ENCODE measurements at regions not wholly inside any gene's neighbourhood (a gene's known extent, or its start where the extent isn't known, plus 50 kb on each side); places are given as distances from the start of the nearest gene placed in this dataset.

GRCh38 chr10:37572206-37572605 lies 285.2 kb downstream of the ZNF248 start:
- ATAC-seq (no peak), DNase-seq (no peak)
- no peak overlapping the region for H3K27ac Mint-ChIP-seq
- H3K4me3 Mint-ChIP-seq, result no peak overlapping the region
- H3K9me3 Mint-ChIP-seq, result peaks cover 13% of the 10 kb centered on the region
- no peak for TF ChIP-seq CTCF (IDR thresholded peaks at IDR 0.05)
- no peaks in the 10 kb centered on the region for H3K27me3 Mint-ChIP-seq
- intact Hi-C loops (cut with micrococcal nuclease), result no loop called here
- no peaks in the 10 kb centered on the region for H3K4me1 Mint-ChIP-seq (ENCODE audit: low read depth)
- ChIA-PET POLR2A (no interaction called here), CTCF (no interaction called here)
- no peaks in the 10 kb centered on the region for H3K36me3 Mint-ChIP-seq (ENCODE audit: low read depth)

- H3K4me3 Mint-ChIP-seq, result no peak overlapping the region
- no peak for DNase-seq
- ATAC-seq, result no peak
- H3K27me3 Mint-ChIP-seq, result no peaks in the 10 kb centered on the region
- no peaks in the 10 kb centered on the region for H3K9me3 Mint-ChIP-seq
- no peaks in the 10 kb centered on the region for H3K36me3 Mint-ChIP-seq (ENCODE audit: low read depth)
- H3K27ac Mint-ChIP-seq, result no peak overlapping the region
- no peak for TF ChIP-seq CTCF (IDR thresholded peaks at IDR 0.05)
- intact Hi-C loops (cut with micrococcal nuclease), result no loop called here
- H3K4me1 Mint-ChIP-seq (ENCODE audit: low read depth), result no peaks in the 10 kb centered on the region
- CTCF ChIA-PET, result no interaction called here
- POLR2A ChIA-PET, result no interaction called here
These were observed 291.1 kb downstream of the ZNF248 start for GRCh38 chr10:37566332-37566731.

GRCh38 chr10:37563715-37564108 lies 293.7 kb downstream of the ZNF248 start:
- Mint-ChIP-seq H3K4me1 (ENCODE audit: low read depth) (no peaks in the 10 kb centered on the region), H3K36me3 (ENCODE audit: low read depth) (no peaks in the 10 kb centered on the region), H3K9me3 (peaks cover 5% of the 10 kb centered on the region), H3K4me3 (no peak overlapping the region), H3K27me3 (no peaks in the 10 kb centered on the region), H3K27ac (no peak overlapping the region)
- POLR2A ChIA-PET, result no interaction called here
- ATAC-seq (no peak), DNase-seq (no peak)
- CTCF ChIA-PET, result no interaction called here
- TF ChIP-seq CTCF (IDR thresholded peaks at IDR 0.05), result no peak
- intact Hi-C loops (cut with micrococcal nuclease), result no loop called here

- ChIA-PET POLR2A (no interaction called here), CTCF (no interaction called here)
- Mint-ChIP-seq H3K9me3 (peaks cover 5% of the 10 kb centered on the region), H3K27ac (no peak overlapping the region), H3K4me3 (no peak overlapping the region), H3K27me3 (no peaks in the 10 kb centered on the region), H3K4me1 (ENCODE audit: low read depth) (no peaks in the 10 kb centered on the region), H3K36me3 (ENCODE audit: low read depth) (no peaks in the 10 kb centered on the region)
- ATAC-seq (no peak), DNase-seq (no peak)
- intact Hi-C loops (cut with micrococcal nuclease), result no loop called here
- no peak for TF ChIP-seq CTCF (IDR thresholded peaks at IDR 0.05)
These were observed 294.2 kb downstream of the ZNF248 start for GRCh38 chr10:37563107-37563714.

GRCh38 chr10:37552881-37553280 lies 304.5 kb downstream of the ZNF248 start:
- Mint-ChIP-seq H3K4me3 (no peak overlapping the region), H3K36me3 (ENCODE audit: low read depth) (no peaks in the 10 kb centered on the region), H3K4me1 (ENCODE audit: low read depth) (no peaks in the 10 kb centered on the region), H3K27me3 (no peaks in the 10 kb centered on the region), H3K27ac (no peak overlapping the region), H3K9me3 (peaks cover 5% of the 10 kb centered on the region)
- intact Hi-C loops (cut with micrococcal nuclease), result no loop called here
- DNase-seq (no peak), ATAC-seq (no peak)
- no peak for TF ChIP-seq CTCF (IDR thresholded peaks at IDR 0.05)
- CTCF ChIA-PET, result no interaction called here
- POLR2A ChIA-PET, result no interaction called here

Measured in activated CD8-positive, alpha-beta T cell treated with anti-CD3 and anti-CD28 coated beads for 36 hours (primary cell).